ENCODE measurements at regions not wholly inside any gene's neighbourhood (a gene's known extent, or its start where the extent isn't known, plus 50 kb on each side); places are given as distances from the start of the nearest gene placed in this dataset.
"Not testable (repeated sequence)": the region's sequence is repeated elsewhere in the genome, so short reads cannot be mapped to it uniquely, and the experiment has no call there.

- DNase-seq (ENCODE audit: low spot score), result no peak
Observed at GRCh38 chr4:112775801-112776200, 138.9 kb downstream of the LARP7 start.

GRCh38 chr4:112776535-112776934 lies 139.6 kb downstream of the LARP7 start:
- DNase-seq (ENCODE audit: low spot score), result no peak

- DNase-seq (ENCODE audit: low spot score), result no peak
Observed at GRCh38 chr4:112778520-112778919, 141.6 kb downstream of the LARP7 start.

GRCh38 chr4:112793033-112793432 lies 156.1 kb downstream of the LARP7 start:
- DNase-seq (ENCODE audit: low spot score), result no peak

- no peak for DNase-seq (ENCODE audit: low spot score)
Observed at GRCh38 chr4:112800001-112800400, 163.1 kb downstream of the LARP7 start.

- no peak for DNase-seq (ENCODE audit: low spot score)
Observed at GRCh38 chr4:112801341-112801740, 164.4 kb downstream of the LARP7 start.

- DNase-seq (ENCODE audit: low spot score), result no peak
Observed at GRCh38 chr4:112802780-112803179, 165.8 kb downstream of the LARP7 start.

GRCh38 chr4:112807083-112807482 lies 170.1 kb downstream of the LARP7 start:
- no peak for DNase-seq (ENCODE audit: low spot score)

GRCh38 chr4:112808001-112808400 lies 171.1 kb downstream of the LARP7 start:
- no peak for DNase-seq (ENCODE audit: low spot score)

GRCh38 chr4:112813790-112814189 lies 176.8 kb downstream of the LARP7 start:
- peak; percentile 19 for DNase-seq (ENCODE audit: low spot score)

GRCh38 chr4:112817933-112818593 lies 181.1 kb downstream of the LARP7 start:
- peak; percentile 92 for DNase-seq (ENCODE audit: low spot score)

- DNase-seq (ENCODE audit: low spot score), result peak; percentile 7
Observed at GRCh38 chr4:112818594-112818965, 181.6 kb downstream of the LARP7 start.

GRCh38 chr4:112819729-112820128 lies 182.8 kb downstream of the LARP7 start:
- DNase-seq (ENCODE audit: low spot score), result no peak

- DNase-seq (ENCODE audit: low spot score), result no peak
Observed at GRCh38 chr4:112823156-112823555, 186.2 kb downstream of the LARP7 start.

GRCh38 chr4:112823606-112824005 lies 186.7 kb downstream of the LARP7 start:
- DNase-seq (ENCODE audit: low spot score), result no peak

GRCh38 chr4:112830753-112831386 lies 193.9 kb downstream of the LARP7 start:
- no peak for DNase-seq (ENCODE audit: low spot score)

- DNase-seq (ENCODE audit: low spot score), result no peak
Observed at GRCh38 chr4:112832493-112832892, 195.6 kb downstream of the LARP7 start.

GRCh38 chr4:112836895-112837294 lies 200.0 kb downstream of the LARP7 start:
- DNase-seq (ENCODE audit: low spot score), result no peak

- not testable (repeated sequence) for DNase-seq (ENCODE audit: low spot score)
Observed at GRCh38 chr4:112838015-112838414, 201.1 kb downstream of the LARP7 start.

- peak; percentile 58 for DNase-seq (ENCODE audit: low spot score)
Observed at GRCh38 chr4:112840061-112840460, 203.1 kb downstream of the LARP7 start.

- no peak for DNase-seq (ENCODE audit: low spot score)
Observed at GRCh38 chr4:112840619-112841018, 203.7 kb downstream of the LARP7 start.

- no peak for DNase-seq (ENCODE audit: low spot score)
Observed at GRCh38 chr4:112842513-112842912, 205.6 kb downstream of the LARP7 start.

- DNase-seq (ENCODE audit: low spot score), result no peak
Observed at GRCh38 chr4:112845386-112845785, 204.1 kb upstream of the ANK2 start.

- DNase-seq (ENCODE audit: low spot score), result no peak
Observed at GRCh38 chr4:112847045-112847444, 202.4 kb upstream of the ANK2 start.
